ENCODE measurements at regions not wholly inside any gene's neighbourhood (a gene's known extent, or its start where the extent isn't known, plus 50 kb on each side); places are given as distances from the start of the nearest gene placed in this dataset.
A peak's percentile ranks its signal among the peaks of the same experiment; 100 is the strongest.

GRCh38 chr11:92685049-92685448, 284.4 kb upstream of the MTNR1B start:
- FAIRE-seq (no peak), DNase-seq (ENCODE audit: insufficient read length) (no peak)

GRCh38 chr11:92687724-92688123, 281.7 kb upstream of the MTNR1B start:
- TF ChIP-seq POLR2AphosphoS5 (IDR thresholded peaks at IDR 0.05; ENCODE audit: low read depth, low read length): no peak
- no peak for TF ChIP-seq POLR2A (IDR thresholded peaks at IDR 0.05; ENCODE audit: low read depth, low read length)
- TF ChIP-seq TAF1 (IDR thresholded peaks at IDR 0.05; ENCODE audit: borderline replicate concordance, low read depth, low read length): no peak
- peak; percentile 44 for FAIRE-seq

More at GRCh38 chr11:92685049-92685448, 284.4 kb upstream of the MTNR1B start:
- TF ChIP-seq POLR2AphosphoS5 (IDR thresholded peaks at IDR 0.05; ENCODE audit: low read depth, low read length): no peak
- no peak for TF ChIP-seq TAF1 (IDR thresholded peaks at IDR 0.05; ENCODE audit: borderline replicate concordance, low read depth, low read length)
- no peak for TF ChIP-seq POLR2A (IDR thresholded peaks at IDR 0.05; ENCODE audit: low read depth, low read length)

GRCh38 chr11:92688416-92688815, 281.0 kb upstream of the MTNR1B start:
- FAIRE-seq (no peak), DNase-seq (ENCODE audit: insufficient read length) (no peak)
- no peak for TF ChIP-seq POLR2A (IDR thresholded peaks at IDR 0.05; ENCODE audit: low read depth, low read length)
- no peak for TF ChIP-seq TAF1 (IDR thresholded peaks at IDR 0.05; ENCODE audit: borderline replicate concordance, low read depth, low read length)
- TF ChIP-seq POLR2AphosphoS5 (IDR thresholded peaks at IDR 0.05; ENCODE audit: low read depth, low read length): no peak

More at GRCh38 chr11:92687724-92688123, 281.7 kb upstream of the MTNR1B start:
- no peak for DNase-seq (ENCODE audit: insufficient read length)

- DNase-seq (ENCODE audit: insufficient read length) (no peak), FAIRE-seq (no peak)
- TF ChIP-seq POLR2A (IDR thresholded peaks at IDR 0.05; ENCODE audit: low read depth, low read length) (no peak), TAF1 (IDR thresholded peaks at IDR 0.05; ENCODE audit: borderline replicate concordance, low read depth, low read length) (no peak), POLR2AphosphoS5 (IDR thresholded peaks at IDR 0.05; ENCODE audit: low read depth, low read length) (no peak)
Observed at GRCh38 chr11:92692826-92693546, 276.5 kb upstream of the MTNR1B start.

GRCh38 chr11:92696076-92696475, 273.4 kb upstream of the MTNR1B start:
- TF ChIP-seq TAF1 (IDR thresholded peaks at IDR 0.05; ENCODE audit: borderline replicate concordance, low read depth, low read length): no peak
- no peak for TF ChIP-seq POLR2AphosphoS5 (IDR thresholded peaks at IDR 0.05; ENCODE audit: low read depth, low read length)
- TF ChIP-seq POLR2A (IDR thresholded peaks at IDR 0.05; ENCODE audit: low read depth, low read length): no peak
- DNase-seq (ENCODE audit: insufficient read length) (no peak), FAIRE-seq (no peak)

GRCh38 chr11:92697461-92698312, 271.8 kb upstream of the MTNR1B start:
- TF ChIP-seq TAF1 (IDR thresholded peaks at IDR 0.05; ENCODE audit: borderline replicate concordance, low read depth, low read length) (no peak), POLR2A (IDR thresholded peaks at IDR 0.05; ENCODE audit: low read depth, low read length) (no peak), POLR2AphosphoS5 (IDR thresholded peaks at IDR 0.05; ENCODE audit: low read depth, low read length) (no peak)
- peak; percentile 53 for FAIRE-seq
- DNase-seq (ENCODE audit: insufficient read length): no peak

GRCh38 chr11:92698742-92699141, 270.7 kb upstream of the MTNR1B start:
- DNase-seq (ENCODE audit: insufficient read length) (no peak), FAIRE-seq (no peak)
- TF ChIP-seq POLR2AphosphoS5 (IDR thresholded peaks at IDR 0.05; ENCODE audit: low read depth, low read length): no peak
- TF ChIP-seq TAF1 (IDR thresholded peaks at IDR 0.05; ENCODE audit: borderline replicate concordance, low read depth, low read length): no peak
- TF ChIP-seq POLR2A (IDR thresholded peaks at IDR 0.05; ENCODE audit: low read depth, low read length): no peak

GRCh38 chr11:92702037-92702804, 267.2 kb upstream of the MTNR1B start:
- DNase-seq (ENCODE audit: insufficient read length) (no peak), FAIRE-seq (no peak)
- no peak for TF ChIP-seq POLR2A (IDR thresholded peaks at IDR 0.05; ENCODE audit: low read depth, low read length)
- TF ChIP-seq TAF1 (IDR thresholded peaks at IDR 0.05; ENCODE audit: borderline replicate concordance, low read depth, low read length): no peak
- no peak for TF ChIP-seq POLR2AphosphoS5 (IDR thresholded peaks at IDR 0.05; ENCODE audit: low read depth, low read length)

- DNase-seq (ENCODE audit: insufficient read length) (no peak), FAIRE-seq (no peak)
- TF ChIP-seq TAF1 (IDR thresholded peaks at IDR 0.05; ENCODE audit: borderline replicate concordance, low read depth, low read length): no peak
- no peak for TF ChIP-seq POLR2A (IDR thresholded peaks at IDR 0.05; ENCODE audit: low read depth, low read length)
- no peak for TF ChIP-seq POLR2AphosphoS5 (IDR thresholded peaks at IDR 0.05; ENCODE audit: low read depth, low read length)
Observed at GRCh38 chr11:92702805-92703448, 266.5 kb upstream of the MTNR1B start.

GRCh38 chr11:92703449-92703830, 266.0 kb upstream of the MTNR1B start:
- DNase-seq (ENCODE audit: insufficient read length): no peak
- TF ChIP-seq POLR2A (IDR thresholded peaks at IDR 0.05; ENCODE audit: low read depth, low read length) (no peak), TAF1 (IDR thresholded peaks at IDR 0.05; ENCODE audit: borderline replicate concordance, low read depth, low read length) (no peak), POLR2AphosphoS5 (IDR thresholded peaks at IDR 0.05; ENCODE audit: low read depth, low read length) (no peak)
- FAIRE-seq: no peak
